Vagina (tissue), 2 donors: ENCODE measurements at regions not wholly inside any gene's neighbourhood (a gene's known extent, or its start where the extent isn't known, plus 50 kb on each side); places are given as distances from the start of the nearest gene placed in this dataset.

ENCODE experiments used
- DNase-seq, 2 donors: peaks; one replicate each; pipeline ENCODE4 v3.0.0-alpha.2; 2017; ENCODE audit errors: extremely low spot score in 2 of 2
- H3K27ac ChIP-seq: fragments of 200-600 bp; sonication (generic); one replicate; pipeline ENCODE4 v1.5.1; 2019
- H3K27me3 ChIP-seq: fragments of 200-600 bp; sonication (generic); one replicate; pipeline ENCODE4 v1.5.1; 2019
- H3K36me3 ChIP-seq, 2 donors: fragments of 200-600 bp; sonication (generic); one replicate each; pipeline ENCODE4 v1.5.1; 2017 to 2019
- H3K4me1 ChIP-seq: fragments of 200-600 bp; sonication (generic); one replicate; pipeline ENCODE4 v1.5.1; 2019
- H3K4me3 ChIP-seq, 2 donors: fragments of 200-600 bp; sonication (generic); 1 replicate in 1 of 2; 2 replicates in 1 of 2; pipeline ENCODE4 v1.5.1; 2016 to 2019
- H3K9me3 ChIP-seq: fragments of 200-600 bp; sonication (generic); one replicate; pipeline ENCODE4 v1.5.1; 2019
- POLR2A ChIP-seq, 2 donors: fragments of 450-650 bp; IDR thresholded peaks; one replicate each; pipeline ENCODE4 v1.6.1; 2017; ENCODE audit warnings: antibody characterized with exemption in 2 of 2, mild to moderate bottlenecking in 2 of 2, moderate library complexity in 2 of 2
- POLR2AphosphoS5 ChIP-seq, 2 donors: sonication (generic); formaldehyde crosslinking; IDR thresholded peaks; one replicate each; pipeline ENCODE4 v1.9.0; 2017; ENCODE audit warnings: antibody characterized with exemption in 2 of 2, mild to moderate bottlenecking in 2 of 2, low read depth in 1 of 2; ENCODE audit not compliant: insufficient read depth in 1 of 2
- intact Hi-C: fragments of 100-400 bp; cut with DNase I; formaldehyde crosslinking; loops from one replicate; pipeline ENCODE4 v1.15.1; 2023
- TF ChIP-seq, protein P1 (sequence below), 3 experiments: fragments of 450-650 bp in 2 of 3; fragments of 200-600 bp in 1 of 3; sonication (generic) in 1 of 3; IDR thresholded peaks; one replicate each; pipeline ENCODE4 v1.5.1; 2017 to 2019; ENCODE audit warnings: antibody characterized with exemption in 3 of 3, mild to moderate bottlenecking in 2 of 3, moderate library complexity in 2 of 3

DNA sequence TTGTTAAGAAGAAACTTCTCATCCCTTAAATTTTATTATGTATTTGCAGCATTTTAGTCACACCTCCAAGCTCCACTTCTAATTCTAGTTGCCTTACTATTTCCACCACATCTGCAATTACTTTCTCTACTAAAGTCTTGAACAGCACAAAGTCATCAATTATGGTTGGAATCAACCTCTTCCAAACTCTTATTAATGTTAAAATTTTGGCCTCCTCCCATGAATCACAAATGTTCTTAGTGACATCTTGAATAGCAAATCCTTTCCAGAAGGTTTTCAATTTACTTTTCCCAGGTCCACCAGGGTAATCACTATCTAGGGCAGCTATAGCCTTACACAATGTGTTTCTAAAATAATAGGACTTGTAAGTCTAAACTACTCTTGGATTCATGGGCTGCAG lies 126.3 kb upstream of the POM121L12 start:
- no peaks in the 10 kb centered on the region for H3K9me3 ChIP-seq
- no peak overlapping the region for H3K4me3 ChIP-seq
- H3K27me3 ChIP-seq = no peaks in the 10 kb centered on the region
- TF ChIP-seq, protein P1, sequence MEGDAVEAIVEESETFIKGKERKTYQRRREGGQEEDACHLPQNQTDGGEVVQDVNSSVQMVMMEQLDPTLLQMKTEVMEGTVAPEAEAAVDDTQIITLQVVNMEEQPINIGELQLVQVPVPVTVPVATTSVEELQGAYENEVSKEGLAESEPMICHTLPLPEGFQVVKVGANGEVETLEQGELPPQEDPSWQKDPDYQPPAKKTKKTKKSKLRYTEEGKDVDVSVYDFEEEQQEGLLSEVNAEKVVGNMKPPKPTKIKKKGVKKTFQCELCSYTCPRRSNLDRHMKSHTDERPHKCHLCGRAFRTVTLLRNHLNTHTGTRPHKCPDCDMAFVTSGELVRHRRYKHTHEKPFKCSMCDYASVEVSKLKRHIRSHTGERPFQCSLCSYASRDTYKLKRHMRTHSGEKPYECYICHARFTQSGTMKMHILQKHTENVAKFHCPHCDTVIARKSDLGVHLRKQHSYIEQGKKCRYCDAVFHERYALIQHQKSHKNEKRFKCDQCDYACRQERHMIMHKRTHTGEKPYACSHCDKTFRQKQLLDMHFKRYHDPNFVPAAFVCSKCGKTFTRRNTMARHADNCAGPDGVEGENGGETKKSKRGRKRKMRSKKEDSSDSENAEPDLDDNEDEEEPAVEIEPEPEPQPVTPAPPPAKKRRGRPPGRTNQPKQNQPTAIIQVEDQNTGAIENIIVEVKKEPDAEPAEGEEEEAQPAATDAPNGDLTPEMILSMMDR (IDR thresholded peaks at IDR 0.05) = no peak
- TF ChIP-seq POLR2AphosphoS5 (IDR thresholded peaks at IDR 0.05; ENCODE audit: insufficient read depth in 1 of 2, low read depth in 1 of 2) = no peak
- no peak for TF ChIP-seq POLR2A (IDR thresholded peaks at IDR 0.05)
- DNase-seq = no peak
- no peaks in the 10 kb centered on the region for H3K4me1 ChIP-seq
- no peak overlapping the region for H3K27ac ChIP-seq
- no peaks in the 10 kb centered on the region for H3K36me3 ChIP-seq
- intact Hi-C loops = no loop called here

DNA sequence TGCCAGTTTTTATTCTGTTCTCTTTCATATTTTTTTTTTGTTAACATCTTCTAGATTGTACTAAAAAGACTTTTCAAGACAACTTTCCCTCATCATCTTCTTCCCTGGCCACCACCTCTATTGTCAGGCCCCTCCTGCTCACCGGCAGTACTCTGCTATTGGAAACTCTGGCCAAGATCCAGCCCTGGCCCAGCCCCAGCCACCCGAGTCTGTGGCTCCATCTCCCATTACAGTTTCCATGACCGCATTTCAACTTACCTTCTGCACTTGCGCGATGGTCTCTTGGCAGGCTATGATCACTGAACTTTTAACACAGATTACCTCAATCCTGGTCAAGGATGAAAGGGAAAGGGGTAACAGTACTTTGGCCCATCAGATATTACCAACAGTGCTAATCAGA lies 137.7 kb upstream of the POM121L12 start:
- Histone ChIP-seq H3K27ac (no peak overlapping the region), H3K27me3 (no peaks in the 10 kb centered on the region), H3K9me3 (no peaks in the 10 kb centered on the region), H3K36me3 (no peaks in the 10 kb centered on the region), H3K4me1 (no peaks in the 10 kb centered on the region), H3K4me3 (no peak overlapping the region)
- DNase-seq = no peak
- intact Hi-C loops = no loop called here
- TF ChIP-seq POLR2AphosphoS5 (IDR thresholded peaks at IDR 0.05; ENCODE audit: insufficient read depth in 1 of 2, low read depth in 1 of 2) = no peak
- TF ChIP-seq, protein P1 (IDR thresholded peaks at IDR 0.05) = no peak
- TF ChIP-seq POLR2A (IDR thresholded peaks at IDR 0.05) = no peak

DNA sequence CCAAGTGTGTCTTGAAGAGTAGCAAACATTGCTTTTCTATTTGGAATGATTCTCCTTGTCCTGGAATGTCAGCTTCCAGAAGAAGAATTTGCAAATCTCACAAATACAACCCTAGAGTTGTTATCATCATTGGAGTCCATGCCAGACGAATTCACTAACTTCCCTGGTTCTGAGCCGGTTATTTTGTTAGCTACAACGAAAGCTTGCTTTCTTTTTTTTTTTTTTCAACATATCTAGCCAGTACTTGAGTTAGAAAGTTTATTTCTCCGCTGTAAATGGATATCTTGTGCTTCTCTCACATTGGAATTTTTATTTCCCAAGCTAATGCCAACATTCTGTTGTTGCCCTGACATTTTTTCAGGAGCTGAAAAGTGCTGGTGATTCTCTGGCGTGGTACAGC lies 138.1 kb upstream of the POM121L12 start:
- no peaks in the 10 kb centered on the region for H3K9me3 ChIP-seq
- H3K4me1 ChIP-seq = no peaks in the 10 kb centered on the region
- DNase-seq = no peak
- intact Hi-C loops = no loop called here
- H3K36me3 ChIP-seq = no peaks in the 10 kb centered on the region
- no peak overlapping the region for H3K4me3 ChIP-seq
- no peak overlapping the region for H3K27ac ChIP-seq
- TF ChIP-seq POLR2AphosphoS5 (IDR thresholded peaks at IDR 0.05; ENCODE audit: insufficient read depth in 1 of 2, low read depth in 1 of 2) (no peak), POLR2A (IDR thresholded peaks at IDR 0.05) (no peak)
- TF ChIP-seq, protein P1 (IDR thresholded peaks at IDR 0.05) = no peak
- H3K27me3 ChIP-seq = no peaks in the 10 kb centered on the region

DNA sequence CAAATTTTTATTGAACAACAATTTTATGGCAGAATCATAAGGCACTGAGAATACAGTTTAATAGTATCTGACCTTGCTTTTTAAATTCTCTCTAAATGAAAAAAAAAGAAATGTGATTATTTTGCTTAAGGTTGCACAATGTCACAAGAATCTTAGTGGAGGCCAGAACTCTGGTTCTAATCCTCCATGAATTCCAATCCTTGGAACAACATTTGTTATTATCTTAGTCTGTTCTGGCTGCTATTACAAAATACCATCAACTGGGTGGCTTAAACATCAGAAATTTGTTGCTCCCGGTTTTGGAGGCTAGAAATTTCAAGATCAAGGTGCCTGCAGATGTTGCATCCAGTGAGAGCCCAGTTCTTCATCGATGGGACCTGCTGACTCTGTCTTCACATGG lies 158.2 kb upstream of the POM121L12 start:
- no peaks in the 10 kb centered on the region for H3K9me3 ChIP-seq
- H3K27ac ChIP-seq = no peak overlapping the region

DNA sequence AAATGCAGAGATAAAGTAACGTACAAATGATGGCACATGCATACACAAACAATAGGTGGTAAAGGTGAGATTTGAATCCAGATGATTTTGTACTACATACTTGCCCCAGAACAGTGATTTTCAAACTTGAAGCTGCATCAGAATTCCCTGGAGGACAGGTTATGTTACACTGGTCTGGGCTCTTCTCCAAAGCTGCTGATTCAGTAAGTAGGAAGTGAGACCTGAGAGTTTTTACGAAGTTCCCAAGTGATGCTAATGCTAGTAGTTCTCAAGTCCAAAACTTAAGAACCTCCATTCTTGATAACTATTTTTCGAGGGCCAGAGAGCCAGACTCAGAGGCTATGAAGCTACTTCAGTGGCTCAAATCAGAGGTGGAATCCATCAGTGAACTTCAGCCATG lies 159.0 kb upstream of the POM121L12 start:
- H3K36me3 ChIP-seq = no peaks in the 10 kb centered on the region
- H3K27me3 ChIP-seq = no peaks in the 10 kb centered on the region
- no peak for DNase-seq
- no peak overlapping the region for H3K4me3 ChIP-seq
- no peak overlapping the region for H3K27ac ChIP-seq
- H3K4me1 ChIP-seq = no peaks in the 10 kb centered on the region
- TF ChIP-seq POLR2A (IDR thresholded peaks at IDR 0.05) = no peak
- no peak for TF ChIP-seq POLR2AphosphoS5 (IDR thresholded peaks at IDR 0.05; ENCODE audit: insufficient read depth in 1 of 2, low read depth in 1 of 2)
- TF ChIP-seq, protein P1 (IDR thresholded peaks at IDR 0.05) = no peak
- intact Hi-C loops = no loop called here
- no peaks in the 10 kb centered on the region for H3K9me3 ChIP-seq

More for the DNA sequence above, 158.2 kb upstream of the POM121L12 start:
- no peak for DNase-seq
- TF ChIP-seq, protein P1 (IDR thresholded peaks at IDR 0.05) = no peak
- no peak for TF ChIP-seq POLR2AphosphoS5 (IDR thresholded peaks at IDR 0.05; ENCODE audit: insufficient read depth in 1 of 2, low read depth in 1 of 2)
- TF ChIP-seq POLR2A (IDR thresholded peaks at IDR 0.05) = no peak
- Histone ChIP-seq H3K4me3 (no peak overlapping the region), H3K27me3 (no peaks in the 10 kb centered on the region), H3K36me3 (no peaks in the 10 kb centered on the region), H3K4me1 (no peaks in the 10 kb centered on the region)
- intact Hi-C loops = no loop called here
